H1 (cell line): ENCODE measurements at regions not wholly inside any gene's neighbourhood (a gene's known extent, or its start where the extent isn't known, plus 50 kb on each side); places are given as distances from the start of the nearest gene placed in this dataset.

Experiments used
- CTCF ChIA-PET: fragments of 300-600 bp; sonication (Branson Sonifier 250); formaldehyde crosslinking; loops from one replicate; lab custom pipeline; 2021; ENCODE audit not compliant: partially characterized antibody; lab: Charles Lee
- POLR2A ChIA-PET: fragments of 300-600 bp; sonication (Branson Sonifier 250); formaldehyde crosslinking; loops from one replicate; lab custom pipeline; 2021; ENCODE audit warnings: inconsistent platforms; ENCODE audit not compliant: partially characterized antibody; lab: Charles Lee
- DNase-seq, 2 experiments: peaks; one replicate each; pipeline versions ENCODE4 v3.0.0 to v3.0.0-alpha.2; 2010 to 2022; ENCODE audit warnings: low spot score in 2 of 2, low read depth in 1 of 2, mixed read lengths in 1 of 2
- FAIRE-seq: peaks from 2 replicates; lab custom pipeline; 2011; peaks lifted over from hg19 to GRCh38; lab: Jason Lieb, UNC
- H2AFZ ChIP-seq: 2 replicates; pipeline ENCODE4 v1.8.1; 2012; ENCODE audit warnings: low read length, inconsistent platforms
- H2AK5ac ChIP-seq: 2 replicates; pipeline ENCODE4 v1.6.1; 2013; ENCODE audit warnings: low read depth, low read length
- H2BK120ac ChIP-seq: replicated peaks from 2 replicates; pipeline ENCODE3; 2013; ENCODE audit warnings: low read depth, low read length, inconsistent platforms
- H2BK12ac ChIP-seq: 2 replicates; pipeline ENCODE4 v1.6.1; 2013; ENCODE audit warnings: low read depth, low read length
- H2BK15ac ChIP-seq: 2 replicates; pipeline ENCODE4 v1.6.1; 2013; ENCODE audit warnings: low read length
- H2BK20ac ChIP-seq: 2 replicates; pipeline ENCODE4 v1.6.1; 2013; ENCODE audit warnings: low read length
- H2BK5ac ChIP-seq: 2 replicates; pipeline ENCODE4 v1.6.1; 2013; ENCODE audit warnings: low read depth, low read length
- H3K14ac ChIP-seq: 2 replicates; pipeline ENCODE4 v1.6.1; 2013; ENCODE audit warnings: inconsistent platforms; ENCODE audit not compliant: insufficient read length
- H3K18ac ChIP-seq: 2 replicates; pipeline ENCODE4 v1.6.1; 2013; ENCODE audit warnings: low read length; ENCODE audit errors: extremely low read depth
- H3K23ac ChIP-seq: 2 replicates; pipeline ENCODE4 v1.6.1; 2013; ENCODE audit warnings: inconsistent platforms; ENCODE audit not compliant: insufficient read length
- H3K23me2 ChIP-seq: 2 replicates; pipeline ENCODE4 v1.6.1; 2013; ENCODE audit warnings: low read depth, low read length
- H3K27ac ChIP-seq: 2 replicates; pipeline ENCODE4 v1.6.1; 2011; ENCODE audit warnings: low read depth, low read length, inconsistent platforms
- H3K27me3 ChIP-seq, 4 experiments: replicated peaks in 1 of 4; 1 replicate in 1 of 4; 2 replicates in 3 of 4; pipeline versions ENCODE4 v1.6.1 to v1.8.1; 2011 to 2013; ENCODE audit warnings: low read length in 3 of 4, mild to moderate bottlenecking in 3 of 4, inconsistent platforms in 2 of 4, mixed read lengths in 2 of 4, moderate library complexity in 1 of 4; ENCODE audit not compliant: control insufficient read depth in 3 of 4, insufficient read depth in 3 of 4; ENCODE audit errors: extremely low read depth in 1 of 4
- H3K36me3 ChIP-seq, 4 experiments: 2 replicates each; pipeline versions ENCODE4 v1.6.1 to v1.8.1; 2011 to 2013; ENCODE audit warnings: mild to moderate bottlenecking in 4 of 4, low read length in 3 of 4, moderate library complexity in 2 of 4, control low read depth in 1 of 4, inconsistent platforms in 1 of 4; ENCODE audit not compliant: insufficient read depth in 4 of 4, control insufficient read depth in 2 of 4
- H3K4ac ChIP-seq: replicated peaks from 2 replicates; pipeline ENCODE3; 2013; ENCODE audit warnings: low read length, low read depth, mixed read lengths, inconsistent platforms; ENCODE audit not compliant: insufficient read length
- H3K4me1 ChIP-seq, 4 experiments: replicated peaks in 1 of 4; 1 replicate in 1 of 4; 2 replicates in 3 of 4; pipeline versions ENCODE4 v1.6.1 to v1.8.1; 2011 to 2013; ENCODE audit warnings: low read length in 3 of 4, inconsistent platforms in 2 of 4, mixed read lengths in 1 of 4; ENCODE audit not compliant: insufficient read depth in 4 of 4, control insufficient read depth in 3 of 4
- H3K4me2 ChIP-seq, 2 experiments: 2 replicates each; pipeline versions ENCODE4 v1.6.1 to v1.8.1; 2011 to 2013; ENCODE audit warnings: low read depth in 2 of 2, low read length in 2 of 2, control low read depth in 1 of 2, inconsistent platforms in 1 of 2, mild to moderate bottlenecking in 1 of 2; ENCODE audit not compliant: insufficient read depth in 1 of 2
- H3K4me3 ChIP-seq, 4 experiments: fragments of 200-600, 300-600 bp in 1 of 4; sonication (generic), shearing (Covaris generic), sonication (Bioruptor Twin) in 1 of 4; 2 replicates each; pipeline versions ENCODE4 v1.5.1 to v1.8.1; 2011 to 2016; ENCODE audit warnings: low read length in 4 of 4, low read depth in 3 of 4, control low read depth in 2 of 4, inconsistent platforms in 2 of 4, mild to moderate bottlenecking in 2 of 4, mixed read lengths in 1 of 4, moderate library complexity in 1 of 4; ENCODE audit not compliant: insufficient read depth in 2 of 4; ENCODE audit errors: extremely low read depth in 1 of 4
- H3K56ac ChIP-seq: replicated peaks from 2 replicates; pipeline ENCODE3; 2013; ENCODE audit warnings: low read depth, mild to moderate bottlenecking, mixed read lengths, low read length, inconsistent platforms; ENCODE audit not compliant: insufficient read length
- H3K79me1 ChIP-seq: 2 replicates; pipeline ENCODE4 v1.6.1; 2013; ENCODE audit warnings: low read depth, low read length, control low read depth
- H3K79me2 ChIP-seq, 2 experiments: 2 replicates each; pipeline versions ENCODE4 v1.6.1 to v1.8.1; 2012 to 2013; ENCODE audit warnings: low read length in 2 of 2, mild to moderate bottlenecking in 2 of 2, inconsistent platforms in 1 of 2; ENCODE audit not compliant: insufficient read depth in 2 of 2, control insufficient read depth in 1 of 2
- H3K9ac ChIP-seq, 4 experiments: replicated peaks in 1 of 4; 1 replicate in 1 of 4; 2 replicates in 3 of 4; pipeline versions ENCODE4 v1.6.1 to v1.8.1; 2011 to 2013; ENCODE audit warnings: low read depth in 3 of 4, low read length in 3 of 4, control low read depth in 2 of 4, mild to moderate bottlenecking in 2 of 4, moderate library complexity in 2 of 4, inconsistent platforms in 1 of 4; ENCODE audit errors: extremely low read depth in 1 of 4
- H3K9me3 ChIP-seq, 2 experiments: 2 replicates each; pipeline versions ENCODE4 v1.6.1 to v1.8.1; 2012 to 2013; ENCODE audit warnings: mild to moderate bottlenecking in 2 of 2, moderate library complexity in 2 of 2, control low read depth in 1 of 2, inconsistent platforms in 1 of 2, low read depth in 1 of 2, low read length in 1 of 2, mixed read lengths in 1 of 2; ENCODE audit not compliant: insufficient read depth in 2 of 2
- H4K20me1 ChIP-seq, 2 experiments: replicated peaks in 1 of 2; 2 replicates each; pipeline versions ENCODE3 to v1.8.1; 2011 to 2013; ENCODE audit warnings: inconsistent platforms in 2 of 2, low read length in 2 of 2, mild to moderate bottlenecking in 1 of 2; ENCODE audit not compliant: insufficient read depth in 2 of 2, control insufficient read depth in 1 of 2
- H4K5ac ChIP-seq: 2 replicates; pipeline ENCODE4 v1.6.1; 2013; ENCODE audit warnings: low read length, low read depth, mixed read lengths, inconsistent platforms; ENCODE audit not compliant: insufficient read length
- H4K8ac ChIP-seq: 2 replicates; pipeline ENCODE4 v1.8.0; 2013; ENCODE audit warnings: mild to moderate bottlenecking, moderate library complexity, low read length, inconsistent platforms; ENCODE audit not compliant: insufficient read depth; ENCODE audit errors: extremely low read depth
- H4K91ac ChIP-seq: replicated peaks from 2 replicates; pipeline ENCODE3; 2013; ENCODE audit warnings: low read length, mixed read lengths, inconsistent platforms; ENCODE audit not compliant: insufficient read length
- CEBPB ChIP-seq: IDR thresholded peaks from 2 replicates; pipeline ENCODE4 v1.6.1; 2012; ENCODE audit warnings: low read depth, low read length
- CHD1 ChIP-seq: IDR thresholded peaks from 2 replicates; pipeline ENCODE4 v1.6.1; 2012; ENCODE audit warnings: low read depth, low read length, improper control_type of control experiment
- JUN ChIP-seq: IDR thresholded peaks from 2 replicates; pipeline ENCODE4 v1.6.1; 2011; ENCODE audit warnings: low read depth, mild to moderate bottlenecking, improper control_type of control experiment, low read length
- NANOG ChIP-seq: IDR thresholded peaks from 2 replicates; pipeline ENCODE4 v1.6.1; 2011; ENCODE audit warnings: low read length, low read depth, mild to moderate bottlenecking, inconsistent platforms; ENCODE audit not compliant: insufficient read depth, poor library complexity, severe bottlenecking
- POU5F1 ChIP-seq: IDR thresholded peaks from 2 replicates; pipeline ENCODE4 v1.6.1; 2011; ENCODE audit warnings: low read depth, mild to moderate bottlenecking, low read length, moderate library complexity
- RAD21 ChIP-seq, 2 experiments: IDR thresholded peaks in 1 of 2; conservative IDR thresholded peaks in 1 of 2; 2 replicates each; pipeline ENCODE4 v1.6.1; 2011; ENCODE audit warnings: low read depth in 2 of 2, low read length in 2 of 2, improper control_type of control experiment in 1 of 2, inconsistent platforms in 1 of 2, mild to moderate bottlenecking in 1 of 2, moderate library complexity in 1 of 2
- RXRA ChIP-seq: IDR thresholded peaks from 2 replicates; pipeline ENCODE4 v1.6.1; 2011; ENCODE audit warnings: low read depth, mild to moderate bottlenecking, low read length, moderate library complexity; ENCODE audit not compliant: insufficient read depth
- SIRT6 ChIP-seq: IDR thresholded peaks from one replicate; pipeline ENCODE4 v1.7.1; 2012; ENCODE audit warnings: low read length, inconsistent platforms
- SP1 ChIP-seq: IDR thresholded peaks from 2 replicates; pipeline ENCODE4 v1.6.1; 2011; ENCODE audit warnings: low read depth, low read length
- SP2 ChIP-seq: IDR thresholded peaks from 2 replicates; pipeline ENCODE4 v1.6.1; 2012; ENCODE audit warnings: mild to moderate bottlenecking, low read length, inconsistent platforms
- SP4 ChIP-seq: IDR thresholded peaks from 2 replicates; pipeline ENCODE4 v1.6.1; 2012; ENCODE audit warnings: low read length, inconsistent platforms
- SUZ12 ChIP-seq: fragments of 200-600 bp; sonication (generic); IDR thresholded peaks from 2 replicates; pipeline ENCODE4 v1.6.1; 2012; ENCODE audit warnings: mild to moderate bottlenecking, inconsistent platforms, low read length, moderate library complexity, mixed read lengths
- TBP ChIP-seq: IDR thresholded peaks from 2 replicates; pipeline ENCODE4 v1.6.1; 2011; ENCODE audit warnings: low read depth, low read length, improper control_type of control experiment
- YY1 ChIP-seq: IDR thresholded peaks from 2 replicates; pipeline ENCODE4 v1.6.1; 2011; ENCODE audit warnings: low read depth, mild to moderate bottlenecking, low read length
- WGBS, 2 experiments: shearing (Covaris generic) in 1 of 2; methylation state at CpG; one replicate each; pipeline versions ENCODE4 v1.1.6 to v1.1.7; 2013 to 2015; ENCODE audit warnings: low lambda C conversion rate in 2 of 2, mixed read lengths in 2 of 2, inconsistent platforms in 1 of 2, low coverage in 1 of 2, missing lambda C conversion rate in 1 of 2; ENCODE audit not compliant: insufficient replicate concordance in 2 of 2, insufficient coverage in 1 of 2, insufficient read length in 1 of 2; ENCODE audit errors: extremely low coverage in 1 of 2, missing lambda C conversion rate in 1 of 2; 5-methylcytosine and 5-hydroxymethylcytosine counted together
- TF ChIP-seq, protein P1 (sequence below): IDR thresholded peaks from 2 replicates; pipeline ENCODE4 v1.6.1; 2011; ENCODE audit warnings: low read length, improper control_type of control experiment

DNA sequence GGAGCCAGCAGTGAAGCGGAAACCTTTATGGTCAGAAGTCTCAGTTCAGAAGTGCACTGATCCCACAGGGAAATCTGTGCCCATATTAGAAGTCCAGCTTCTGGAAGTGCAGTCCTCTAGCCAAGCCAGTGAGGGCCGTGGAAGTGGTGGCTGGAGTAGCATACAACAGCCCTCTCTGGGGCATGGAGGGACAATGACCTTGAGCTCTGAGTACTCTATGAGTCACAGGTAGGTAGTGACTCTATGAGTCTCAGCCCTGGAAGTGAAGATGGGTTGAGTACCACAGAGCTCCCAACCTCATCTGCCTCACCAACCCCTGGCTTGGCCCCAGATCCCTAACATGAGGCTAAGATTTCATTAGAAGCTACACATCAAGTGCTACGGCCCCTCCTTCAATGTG lies 205.9 kb upstream of the PPP2R3A start:
- CTCF ChIA-PET: interaction anchor here (1.1 to 1.3 kb wide), 2 partner anchors 8 to 32 kb away, joined by 3 to 5 read pairs; no protein-coding TSS in a partner anchor
- no peak overlapping the region for H3K4me3 ChIP-seq
- H2AK5ac ChIP-seq: no peak overlapping the region
- H3K23me2 ChIP-seq: no peaks in the 10 kb centered on the region
- H3K79me2 ChIP-seq: no peaks in the 10 kb centered on the region
- WGBS, 2 experiments: 94% methylated on average over 3 of the region's 3 CpGs; no CpG with 5 or more reads in 1 of the 2 experiments
- no peaks in the 10 kb centered on the region for H3K4me1 ChIP-seq
- H4K5ac ChIP-seq: no peak overlapping the region
- H4K8ac ChIP-seq: no peak overlapping the region
- POLR2A ChIA-PET: no interaction called here
- FAIRE-seq (no peak), DNase-seq (no peak)
- no peak overlapping the region for H3K14ac ChIP-seq
- H2BK20ac ChIP-seq: no peak overlapping the region
- H3K9me3 ChIP-seq: no peaks in the 10 kb centered on the region
- H2BK15ac ChIP-seq: no peak overlapping the region
- no peak overlapping the region for H3K56ac ChIP-seq
- H3K27me3 ChIP-seq: no peaks in the 10 kb centered on the region
- H2AFZ ChIP-seq: no peak overlapping the region
- H3K23ac ChIP-seq: no peak overlapping the region
- no peak overlapping the region for H2BK12ac ChIP-seq
- no peaks in the 10 kb centered on the region for H3K79me1 ChIP-seq
- no peak overlapping the region for H4K91ac ChIP-seq
- no peak overlapping the region for H3K4ac ChIP-seq
- H2BK5ac ChIP-seq: no peak overlapping the region
- no peak overlapping the region for H3K9ac ChIP-seq
- H3K36me3 ChIP-seq: no peaks in the 10 kb centered on the region
- no peak overlapping the region for H3K4me2 ChIP-seq
- H2BK120ac ChIP-seq: no peak overlapping the region
- H3K18ac ChIP-seq: no peak overlapping the region
- no peak overlapping the region for H3K27ac ChIP-seq
- H4K20me1 ChIP-seq: no peaks in the 10 kb centered on the region
- TF ChIP-seq CHD1: no peak
- no peak for TF ChIP-seq SUZ12
- TF ChIP-seq SIRT6: no peak
- no peak for TF ChIP-seq TBP
- no peak for TF ChIP-seq RAD21 (IDR thresholded peaks at IDR 0.05 in 1 of 2, conservative IDR thresholded peaks at IDR 0.05 in 1 of 2; ENCODE audit: low read depth in 2 of 2, low read length in 2 of 2)
- no peak for TF ChIP-seq SP2
- TF ChIP-seq SP4: no peak
- no peak for TF ChIP-seq POU5F1
- TF ChIP-seq RXRA: no peak
- TF ChIP-seq, protein P1, sequence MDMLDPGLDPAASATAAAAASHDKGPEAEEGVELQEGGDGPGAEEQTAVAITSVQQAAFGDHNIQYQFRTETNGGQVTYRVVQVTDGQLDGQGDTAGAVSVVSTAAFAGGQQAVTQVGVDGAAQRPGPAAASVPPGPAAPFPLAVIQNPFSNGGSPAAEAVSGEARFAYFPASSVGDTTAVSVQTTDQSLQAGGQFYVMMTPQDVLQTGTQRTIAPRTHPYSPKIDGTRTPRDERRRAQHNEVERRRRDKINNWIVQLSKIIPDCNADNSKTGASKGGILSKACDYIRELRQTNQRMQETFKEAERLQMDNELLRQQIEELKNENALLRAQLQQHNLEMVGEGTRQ: no peak
- TF ChIP-seq SP1: no peak
- no peak for TF ChIP-seq YY1
- no peak for TF ChIP-seq CEBPB
- TF ChIP-seq JUN: no peak
- TF ChIP-seq NANOG: no peak
